Bronchial epithelial cell (primary cell): ENCODE measurements at regions not wholly inside any gene's neighbourhood (a gene's known extent, or its start where the extent isn't known, plus 50 kb on each side); places are given as distances from the start of the nearest gene placed in this dataset.

Experiments
- DNase-seq: peaks from one replicate; pipeline ENCODE4 v3.0.0-alpha.2; 2010; ENCODE audit warnings: low read depth
- FAIRE-seq: peaks from 2 replicates; lab custom pipeline; 2011; peaks lifted over from hg19 to GRCh38; lab: Jason Lieb, UNC
- H3K27me3 ChIP-seq: 2 replicates; pipeline ENCODE4 v1.5.1; 2011; ENCODE audit warnings: low read length; ENCODE audit not compliant: control insufficient read depth, insufficient read depth
- H3K36me3 ChIP-seq: 2 replicates; pipeline ENCODE4 v1.5.1; 2011; ENCODE audit warnings: low read length; ENCODE audit not compliant: control insufficient read depth, insufficient read depth
- H3K4me3 ChIP-seq: 2 replicates; pipeline ENCODE4 v1.5.1; 2011; ENCODE audit warnings: mild to moderate bottlenecking, low read depth, low read length, control low read depth
- TF ChIP-seq, protein P1 (sequence below): IDR thresholded peaks from 2 replicates; pipeline ENCODE4 v1.5.1; 2011; ENCODE audit warnings: mild to moderate bottlenecking, moderate library complexity, low read length, control low read depth, inconsistent platforms; ENCODE audit not compliant: insufficient read depth, severe bottlenecking

DNA sequence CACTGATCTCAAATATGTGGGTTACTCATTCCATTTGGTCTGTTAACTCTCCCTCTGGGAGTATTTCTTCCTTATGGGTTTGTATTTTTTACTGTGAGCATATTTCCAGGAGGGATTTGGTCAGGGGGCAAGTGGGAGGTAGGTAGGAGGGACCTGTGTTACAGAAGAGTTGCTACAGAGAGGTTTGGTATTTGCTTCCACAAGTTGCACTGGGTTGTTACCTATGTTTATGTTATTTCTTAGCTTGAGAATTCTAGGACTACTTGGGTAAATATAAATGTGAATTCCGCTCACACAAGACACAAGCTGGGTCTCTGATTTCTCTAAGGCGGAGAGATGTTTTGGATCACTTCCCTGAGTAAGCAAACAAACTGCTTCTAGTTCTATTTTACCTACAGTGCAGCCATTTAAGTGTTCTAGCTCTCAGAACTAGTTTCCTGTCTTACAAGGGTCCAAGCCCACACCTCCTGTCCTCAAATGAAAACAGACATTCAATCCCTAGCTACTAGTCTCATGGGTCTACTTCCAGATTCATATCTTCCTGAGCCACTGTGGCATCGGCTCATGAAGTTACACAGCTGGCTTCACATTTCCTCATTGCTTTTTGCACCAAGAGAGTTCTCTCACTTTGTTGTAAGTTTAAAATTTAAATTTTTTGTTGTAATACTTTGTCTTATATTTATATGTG lies 75.4 kb upstream of the PPP1R3C start:
- H3K4me3 ChIP-seq: no peak overlapping the region
- no peak for FAIRE-seq
- TF ChIP-seq, protein P1, sequence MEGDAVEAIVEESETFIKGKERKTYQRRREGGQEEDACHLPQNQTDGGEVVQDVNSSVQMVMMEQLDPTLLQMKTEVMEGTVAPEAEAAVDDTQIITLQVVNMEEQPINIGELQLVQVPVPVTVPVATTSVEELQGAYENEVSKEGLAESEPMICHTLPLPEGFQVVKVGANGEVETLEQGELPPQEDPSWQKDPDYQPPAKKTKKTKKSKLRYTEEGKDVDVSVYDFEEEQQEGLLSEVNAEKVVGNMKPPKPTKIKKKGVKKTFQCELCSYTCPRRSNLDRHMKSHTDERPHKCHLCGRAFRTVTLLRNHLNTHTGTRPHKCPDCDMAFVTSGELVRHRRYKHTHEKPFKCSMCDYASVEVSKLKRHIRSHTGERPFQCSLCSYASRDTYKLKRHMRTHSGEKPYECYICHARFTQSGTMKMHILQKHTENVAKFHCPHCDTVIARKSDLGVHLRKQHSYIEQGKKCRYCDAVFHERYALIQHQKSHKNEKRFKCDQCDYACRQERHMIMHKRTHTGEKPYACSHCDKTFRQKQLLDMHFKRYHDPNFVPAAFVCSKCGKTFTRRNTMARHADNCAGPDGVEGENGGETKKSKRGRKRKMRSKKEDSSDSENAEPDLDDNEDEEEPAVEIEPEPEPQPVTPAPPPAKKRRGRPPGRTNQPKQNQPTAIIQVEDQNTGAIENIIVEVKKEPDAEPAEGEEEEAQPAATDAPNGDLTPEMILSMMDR: no peak

DNA sequence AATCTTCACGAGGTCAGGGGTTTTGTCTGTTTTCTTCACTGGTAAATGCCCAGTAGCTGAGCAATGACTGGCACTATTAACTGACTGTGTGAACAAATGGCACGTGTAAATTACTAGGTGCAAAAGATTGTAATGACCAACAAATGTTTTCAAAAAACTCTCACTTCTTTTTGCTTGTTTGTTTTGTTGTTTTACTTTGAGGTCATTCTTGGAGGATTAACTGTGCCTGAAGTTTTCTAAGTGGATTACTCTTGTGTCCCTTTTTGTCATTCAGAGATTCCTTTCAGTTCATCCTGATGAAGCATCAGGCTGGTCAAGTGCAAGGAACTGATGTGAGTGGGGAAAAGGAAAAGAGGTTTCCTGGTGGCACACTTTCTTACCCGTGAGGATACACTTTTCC lies 74.4 kb upstream of the PPP1R3C start:
- Histone ChIP-seq H3K36me3 (no peaks in the 10 kb centered on the region), H3K27me3 (no peaks in the 10 kb centered on the region), H3K4me3 (no peak overlapping the region)
- FAIRE-seq (peak; percentile 40), DNase-seq (no peak)
- TF ChIP-seq, protein P1: no peak

More for the DNA sequence above, 75.4 kb upstream of the PPP1R3C start:
- no peaks in the 10 kb centered on the region for H3K36me3 ChIP-seq
- DNase-seq: no peak
- no peaks in the 10 kb centered on the region for H3K27me3 ChIP-seq

DNA sequence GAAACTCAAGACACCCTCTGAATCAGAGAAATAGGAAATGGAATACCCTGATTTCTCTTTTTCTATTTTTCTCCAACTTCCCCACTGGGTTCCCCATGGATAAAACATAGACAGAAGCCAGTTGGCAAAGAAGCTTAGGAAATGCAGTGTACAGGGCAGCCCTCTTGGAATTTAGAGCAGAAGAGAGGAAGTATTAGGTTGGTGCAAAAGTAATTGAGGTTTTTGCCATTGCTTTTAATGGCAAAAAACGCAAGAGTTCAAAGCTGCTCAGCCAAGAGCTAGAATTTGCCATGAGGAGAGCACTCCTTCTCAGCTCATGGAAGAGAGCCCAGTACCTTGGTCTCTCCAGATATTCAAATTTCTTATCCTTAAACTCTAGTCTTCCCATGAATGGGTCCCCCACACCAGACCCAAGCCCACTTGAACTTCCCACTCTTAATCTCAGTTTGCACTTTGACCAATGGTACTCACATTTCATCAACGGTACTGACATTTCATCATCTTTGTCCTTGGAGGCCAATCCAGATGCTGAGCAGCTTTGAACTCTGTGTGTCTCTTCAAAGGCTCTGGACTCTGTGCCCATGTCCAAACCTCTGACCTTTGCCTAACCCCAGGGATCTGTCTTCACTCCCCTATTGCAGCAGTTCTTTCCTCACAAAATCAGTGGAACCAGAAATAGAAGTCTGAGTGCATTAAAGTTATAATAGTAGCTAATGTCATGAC lies 73.2 kb upstream of the PPP1R3C start:
- TF ChIP-seq, protein P1: no peak
- Histone ChIP-seq H3K27me3 (no peaks in the 10 kb centered on the region), H3K4me3 (no peak overlapping the region), H3K36me3 (no peaks in the 10 kb centered on the region)
- DNase-seq: no peak
- peak; percentile 36 for FAIRE-seq

DNA sequence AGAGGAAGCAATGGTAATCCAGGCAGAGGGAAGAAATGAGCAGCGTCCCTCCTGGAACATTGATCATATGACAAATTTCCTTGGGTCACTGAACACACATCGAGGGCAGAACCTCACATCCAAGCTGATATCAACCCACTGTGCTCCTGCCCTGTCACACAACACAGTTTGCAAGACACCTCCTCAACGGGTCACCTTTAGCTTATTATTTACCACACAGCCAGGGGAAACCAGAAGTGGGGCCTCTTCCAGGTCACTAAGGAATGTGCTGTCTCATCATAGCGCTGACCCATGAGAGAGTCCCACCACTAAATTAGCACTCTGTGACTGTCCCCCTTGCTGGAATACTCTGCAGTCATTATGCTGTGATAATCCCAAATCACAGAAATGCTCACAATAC lies 69.7 kb upstream of the PPP1R3C start:
- H3K4me3 ChIP-seq: no peak overlapping the region
- H3K27me3 ChIP-seq: peaks cover 2% of the 10 kb centered on the region
- TF ChIP-seq, protein P1: no peak
- no peak for DNase-seq
- FAIRE-seq: peak; percentile 13
- H3K36me3 ChIP-seq: no peaks in the 10 kb centered on the region

DNA sequence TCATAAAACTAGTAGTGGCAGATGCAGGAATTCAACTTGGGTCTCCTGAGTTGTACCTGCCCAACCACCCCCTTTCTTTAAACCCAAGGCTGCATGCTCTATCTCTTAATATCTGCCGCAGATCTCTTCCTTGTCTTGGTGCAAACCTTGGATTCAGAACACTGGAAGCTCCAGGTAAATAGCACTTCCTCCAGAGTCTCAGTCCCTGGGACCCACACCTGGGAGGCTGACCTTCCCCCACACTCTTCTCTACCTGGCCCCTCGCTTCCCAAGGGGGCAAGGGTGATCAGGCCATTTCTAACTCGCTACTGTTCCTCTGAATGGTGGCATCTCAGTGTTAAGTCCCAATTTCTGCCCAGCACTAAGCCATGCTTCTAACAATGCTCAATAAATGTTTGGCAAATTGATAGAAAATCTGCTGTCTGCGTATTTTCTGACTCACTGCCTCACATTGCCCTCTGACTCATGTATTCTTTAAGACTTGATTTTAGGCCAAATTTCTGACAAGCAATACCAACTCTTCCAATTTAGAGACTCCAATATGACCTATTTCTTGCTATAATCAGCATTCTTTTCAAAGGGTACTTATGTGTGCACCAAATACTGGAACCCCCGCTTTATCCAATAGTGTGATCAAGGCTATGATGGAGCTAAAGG lies 68.0 kb upstream of the PPP1R3C start:
- H3K27me3 ChIP-seq: peaks cover 2% of the 10 kb centered on the region
- TF ChIP-seq, protein P1: no peak
- DNase-seq (peak; percentile 86), FAIRE-seq (no peak)
- no peaks in the 10 kb centered on the region for H3K36me3 ChIP-seq
- no peak overlapping the region for H3K4me3 ChIP-seq
